ENCODE measurements at regions not wholly inside any gene's neighbourhood (a gene's known extent, or its start where the extent isn't known, plus 50 kb on each side); places are given as distances from the start of the nearest gene placed in this dataset.

DNA sequence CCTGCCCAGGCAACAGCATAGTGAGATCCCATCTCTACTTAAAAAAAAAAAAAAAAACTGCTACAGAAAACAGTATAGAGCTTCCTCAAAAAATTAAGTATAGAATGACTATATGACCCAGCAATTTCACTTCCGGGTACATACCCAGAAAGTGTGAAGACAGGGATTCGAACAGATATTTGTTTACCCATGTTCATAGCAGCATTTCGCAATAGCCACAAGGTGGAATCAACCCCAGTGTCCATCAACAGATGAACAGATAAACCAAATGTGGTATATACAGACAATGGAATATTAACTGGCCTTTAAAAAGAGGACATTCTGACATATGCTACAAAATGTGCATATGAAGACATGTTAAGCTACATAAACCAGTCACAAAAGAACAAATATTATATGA, 95.5 kb downstream of the CHD9NB start:
- TF ChIP-seq, protein P1, sequence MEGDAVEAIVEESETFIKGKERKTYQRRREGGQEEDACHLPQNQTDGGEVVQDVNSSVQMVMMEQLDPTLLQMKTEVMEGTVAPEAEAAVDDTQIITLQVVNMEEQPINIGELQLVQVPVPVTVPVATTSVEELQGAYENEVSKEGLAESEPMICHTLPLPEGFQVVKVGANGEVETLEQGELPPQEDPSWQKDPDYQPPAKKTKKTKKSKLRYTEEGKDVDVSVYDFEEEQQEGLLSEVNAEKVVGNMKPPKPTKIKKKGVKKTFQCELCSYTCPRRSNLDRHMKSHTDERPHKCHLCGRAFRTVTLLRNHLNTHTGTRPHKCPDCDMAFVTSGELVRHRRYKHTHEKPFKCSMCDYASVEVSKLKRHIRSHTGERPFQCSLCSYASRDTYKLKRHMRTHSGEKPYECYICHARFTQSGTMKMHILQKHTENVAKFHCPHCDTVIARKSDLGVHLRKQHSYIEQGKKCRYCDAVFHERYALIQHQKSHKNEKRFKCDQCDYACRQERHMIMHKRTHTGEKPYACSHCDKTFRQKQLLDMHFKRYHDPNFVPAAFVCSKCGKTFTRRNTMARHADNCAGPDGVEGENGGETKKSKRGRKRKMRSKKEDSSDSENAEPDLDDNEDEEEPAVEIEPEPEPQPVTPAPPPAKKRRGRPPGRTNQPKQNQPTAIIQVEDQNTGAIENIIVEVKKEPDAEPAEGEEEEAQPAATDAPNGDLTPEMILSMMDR (IDR thresholded peaks at IDR 0.05) = no peak
- no peak for TF ChIP-seq POLR2A (IDR thresholded peaks at IDR 0.05)

Measured in testis (tissue), 2 donors.